H9 (cell line): ENCODE measurements at regions not wholly inside any gene's neighbourhood (a gene's known extent, or its start where the extent isn't known, plus 50 kb on each side); places are given as distances from the start of the nearest gene placed in this dataset.

Experiments used
- DNase-seq: peaks from one replicate; pipeline ENCODE4 v3.0.0-alpha.2; 2017
- H2AFZ ChIP-seq: one replicate; pipeline ENCODE4 v1.6.1; 2013; ENCODE audit warnings: mild to moderate bottlenecking, low read length, control low read depth, moderate library complexity
- H2AK5ac ChIP-seq: 2 replicates; pipeline ENCODE4 v1.6.1; 2013; ENCODE audit warnings: low read length, control low read depth, mixed read lengths; ENCODE audit not compliant: insufficient read length
- H2BK120ac ChIP-seq: one replicate; pipeline ENCODE4 v1.6.1; 2013; ENCODE audit warnings: low read depth, mild to moderate bottlenecking, low read length, control low read depth, inconsistent platforms; ENCODE audit not compliant: poor library complexity, severe bottlenecking
- H2BK12ac ChIP-seq: 2 replicates; pipeline ENCODE4 v1.6.1; 2013; ENCODE audit warnings: low read length, control low read depth, mixed read lengths, low read depth; ENCODE audit not compliant: insufficient read length
- H2BK15ac ChIP-seq: 2 replicates; pipeline ENCODE4 v1.6.1; 2013; ENCODE audit warnings: low read depth, low read length, control low read depth
- H2BK20ac ChIP-seq: one replicate; pipeline ENCODE4 v1.6.1; 2013; ENCODE audit warnings: low read depth, mild to moderate bottlenecking, low read length, control low read depth, inconsistent platforms; ENCODE audit not compliant: poor library complexity, severe bottlenecking
- H2BK5ac ChIP-seq: 2 replicates; pipeline ENCODE4 v1.6.1; 2013; ENCODE audit warnings: low read length, control low read depth, mixed read lengths; ENCODE audit not compliant: insufficient read length
- H3K14ac ChIP-seq: 2 replicates; pipeline ENCODE4 v1.6.1; 2013; ENCODE audit warnings: low read length, control low read depth; ENCODE audit not compliant: insufficient read depth
- H3K18ac ChIP-seq: 2 replicates; pipeline ENCODE4 v1.6.1; 2013; ENCODE audit warnings: low read depth, mild to moderate bottlenecking, mixed read lengths, low read length, control low read depth; ENCODE audit not compliant: insufficient read length
- H3K23ac ChIP-seq: 2 replicates; pipeline ENCODE4 v1.6.1; 2013; ENCODE audit warnings: low read length, control low read depth, mixed read lengths, low read depth; ENCODE audit not compliant: insufficient read length
- H3K23me2 ChIP-seq: 2 replicates; pipeline ENCODE4 v1.6.1; 2013; ENCODE audit warnings: low read depth, mild to moderate bottlenecking, mixed read lengths, low read length, control low read depth; ENCODE audit not compliant: insufficient read length, poor library complexity, severe bottlenecking
- H3K27ac ChIP-seq: 2 replicates; pipeline ENCODE4 v1.5.1; 2013; ENCODE audit warnings: low read length, control low read depth, mixed read lengths, low read depth; ENCODE audit not compliant: insufficient read length
- H3K27me3 ChIP-seq: 2 replicates; pipeline ENCODE4 v1.6.1; 2013; ENCODE audit warnings: low read length, control low read depth, inconsistent platforms; ENCODE audit not compliant: insufficient read depth
- H3K4ac ChIP-seq: 2 replicates; pipeline ENCODE4 v1.6.1; 2013; ENCODE audit warnings: low read depth, mild to moderate bottlenecking, control low read depth, inconsistent platforms, low read length, moderate library complexity
- H3K4me1 ChIP-seq: 2 replicates; pipeline ENCODE4 v1.6.1; 2013; ENCODE audit warnings: low read length, control low read depth, inconsistent platforms; ENCODE audit not compliant: insufficient read depth
- H3K4me2 ChIP-seq: 2 replicates; pipeline ENCODE4 v1.6.1; 2013; ENCODE audit warnings: low read length, control low read depth, mixed read lengths; ENCODE audit not compliant: insufficient read length, insufficient read depth
- H3K56ac ChIP-seq: 2 replicates; pipeline ENCODE4 v1.6.1; 2013; ENCODE audit warnings: low read depth, mild to moderate bottlenecking, mixed read lengths, low read length, control low read depth; ENCODE audit not compliant: insufficient read length
- H3K79me1 ChIP-seq: 2 replicates; pipeline ENCODE4 v1.6.1; 2013; ENCODE audit warnings: low read depth, mild to moderate bottlenecking, moderate library complexity, low read length, control low read depth, inconsistent platforms; ENCODE audit not compliant: insufficient read depth, poor library complexity, severe bottlenecking
- H3K79me2 ChIP-seq: 2 replicates; pipeline ENCODE4 v1.6.1; 2013; ENCODE audit warnings: low read length, control low read depth, inconsistent platforms; ENCODE audit not compliant: insufficient read depth
- H3K9ac ChIP-seq: 2 replicates; pipeline ENCODE4 v1.6.1; 2013; ENCODE audit warnings: low read length, control low read depth, mixed read lengths; ENCODE audit not compliant: insufficient read length; ENCODE audit errors: extremely low read depth
- H3K9me3 ChIP-seq: one replicate; pipeline ENCODE4 v1.6.1; 2013; ENCODE audit warnings: low read depth, low read length, inconsistent platforms; ENCODE audit not compliant: control insufficient read depth
- H3T11ph ChIP-seq: one replicate; pipeline ENCODE4 v1.6.1; 2013; ENCODE audit warnings: mild to moderate bottlenecking, low read length, control low read depth, inconsistent platforms
- H4K20me1 ChIP-seq: one replicate; pipeline ENCODE4 v1.6.1; 2013; ENCODE audit not compliant: control insufficient read depth, insufficient read length, insufficient read depth
- H4K5ac ChIP-seq: 2 replicates; pipeline ENCODE4 v1.6.1; 2013; ENCODE audit warnings: low read depth, mild to moderate bottlenecking, mixed read lengths, low read length, control low read depth; ENCODE audit not compliant: insufficient read length
- H4K8ac ChIP-seq: replicated peaks from 2 replicates; pipeline ENCODE4 v1.6.1; 2013; ENCODE audit warnings: low read length, control low read depth, mixed read lengths, low read depth; ENCODE audit not compliant: insufficient read length
- H4K91ac ChIP-seq: 2 replicates; pipeline ENCODE4 v1.6.1; 2013; ENCODE audit warnings: low read depth, mild to moderate bottlenecking, moderate library complexity, mixed read lengths, low read length, control low read depth; ENCODE audit not compliant: insufficient read length
- H3K27ac Mint-ChIP-seq, 3 experiments: 2 replicates in 2 of 3; 3 replicates in 1 of 3; pipeline ENCODE4 v1.8.0; 2020 to 2021; ENCODE audit warnings: mixed read lengths in 3 of 3, mild to moderate bottlenecking in 1 of 3, moderate library complexity in 1 of 3
- H3K27me3 Mint-ChIP-seq: 2 replicates; pipeline ENCODE4 v1.8.0; 2021; ENCODE audit warnings: low read depth, mild to moderate bottlenecking, moderate library complexity, mixed read lengths
- H3K36me3 Mint-ChIP-seq, 3 experiments: 2 replicates in 2 of 3; 3 replicates in 1 of 3; pipeline ENCODE4 v1.8.0; 2020 to 2021; ENCODE audit warnings: low read depth in 3 of 3, mixed read lengths in 3 of 3; ENCODE audit not compliant: insufficient read depth in 1 of 3
- H3K4me1 Mint-ChIP-seq, 2 experiments: 2 replicates each; pipeline ENCODE4 v1.8.0; 2020; ENCODE audit warnings: mixed read lengths in 2 of 2
- H3K4me3 Mint-ChIP-seq, 2 experiments: 2 replicates in 1 of 2; 3 replicates in 1 of 2; pipeline ENCODE4 v1.8.0; 2020 to 2021; ENCODE audit warnings: mild to moderate bottlenecking in 2 of 2, mixed read lengths in 2 of 2, moderate library complexity in 1 of 2
- H3K9me3 Mint-ChIP-seq, 2 experiments: 2 replicates in 1 of 2; 3 replicates in 1 of 2; pipeline ENCODE4 v1.8.0; 2020; ENCODE audit warnings: mild to moderate bottlenecking in 2 of 2, mixed read lengths in 2 of 2, moderate library complexity in 1 of 2
- WGBS: extraction: QIAGEN DNeasy Blood & Tissue Kit; methylation state at CpG from one replicate; pipeline ENCODE4 v1.1.7; 2013; ENCODE audit warnings: missing lambda C conversion rate, low lambda C conversion rate, mixed read lengths; ENCODE audit not compliant: insufficient read length; ENCODE audit errors: extremely low coverage; 5-methylcytosine and 5-hydroxymethylcytosine counted together
- TF ChIP-seq, protein P1 (sequence below): fragments of 200-600 bp; sonication (generic); conservative IDR thresholded peaks from 3 replicates; pipeline ENCODE4 v1.8.0; 2021; ENCODE audit warnings: antibody characterized with exemption, mild to moderate bottlenecking

DNA sequence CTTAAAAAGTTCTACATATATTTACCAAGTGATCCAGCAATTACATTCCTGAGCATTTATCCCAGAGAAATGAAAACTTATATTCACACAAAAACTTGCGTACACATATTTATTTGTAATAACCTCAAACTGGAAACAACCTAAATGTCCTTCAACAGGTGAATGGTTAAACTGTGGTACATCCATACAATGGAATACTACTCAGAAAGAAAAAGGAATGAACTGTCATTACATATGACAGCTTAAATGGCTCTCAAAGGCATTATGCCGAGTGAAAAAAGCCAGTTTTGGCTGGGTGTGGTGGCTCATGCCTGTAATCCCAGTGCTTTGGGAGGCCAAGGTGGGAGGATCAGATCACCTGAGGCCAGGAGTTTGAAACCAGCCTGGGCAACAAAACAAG lies 79.1 kb upstream of the DYNC1I2 start:
- no CpG with 5 or more reads among the region's 2 CpGs for WGBS
- Histone ChIP-seq H3K23ac (no peak overlapping the region), H3K9me3 (no peaks in the 10 kb centered on the region), H3K23me2 (no peaks in the 10 kb centered on the region), H3T11ph (no peak overlapping the region), H3K4me2 (no peak overlapping the region), H2AFZ (no peak overlapping the region), H3K9ac (no peak overlapping the region), H4K5ac (no peak overlapping the region), H4K91ac (no peak overlapping the region), H4K8ac (no peak overlapping the region), H2BK15ac (no peak overlapping the region), H3K27me3 (no peaks in the 10 kb centered on the region), H3K14ac (no peak overlapping the region), H2BK5ac (no peak overlapping the region), H3K4ac (no peak overlapping the region), H3K18ac (no peak overlapping the region), H3K79me1 (no peaks in the 10 kb centered on the region), H3K4me1 (no peaks in the 10 kb centered on the region), H3K79me2 (no peaks in the 10 kb centered on the region), H4K20me1 (no peaks in the 10 kb centered on the region), H2BK20ac (no peak overlapping the region), H3K56ac (no peak overlapping the region), H2AK5ac (no peak overlapping the region), H2BK120ac (no peak overlapping the region), H2BK12ac (no peak overlapping the region), H3K27ac (no peak overlapping the region)
- Mint-ChIP-seq H3K36me3 (no peaks in the 10 kb centered on the region; a peak in 1 of 7 replicates), H3K9me3 (peaks cover 4 to 5% of the 10 kb centered on the region in 2 experiments; a peak in 3 of 5 replicates), H3K4me3 (no peak overlapping the region), H3K27me3 (peaks cover 5% of the 10 kb centered on the region), H3K27ac (no peak overlapping the region), H3K4me1 (no peaks in the 10 kb centered on the region)
- DNase-seq, result no peak
- TF ChIP-seq, protein P1, sequence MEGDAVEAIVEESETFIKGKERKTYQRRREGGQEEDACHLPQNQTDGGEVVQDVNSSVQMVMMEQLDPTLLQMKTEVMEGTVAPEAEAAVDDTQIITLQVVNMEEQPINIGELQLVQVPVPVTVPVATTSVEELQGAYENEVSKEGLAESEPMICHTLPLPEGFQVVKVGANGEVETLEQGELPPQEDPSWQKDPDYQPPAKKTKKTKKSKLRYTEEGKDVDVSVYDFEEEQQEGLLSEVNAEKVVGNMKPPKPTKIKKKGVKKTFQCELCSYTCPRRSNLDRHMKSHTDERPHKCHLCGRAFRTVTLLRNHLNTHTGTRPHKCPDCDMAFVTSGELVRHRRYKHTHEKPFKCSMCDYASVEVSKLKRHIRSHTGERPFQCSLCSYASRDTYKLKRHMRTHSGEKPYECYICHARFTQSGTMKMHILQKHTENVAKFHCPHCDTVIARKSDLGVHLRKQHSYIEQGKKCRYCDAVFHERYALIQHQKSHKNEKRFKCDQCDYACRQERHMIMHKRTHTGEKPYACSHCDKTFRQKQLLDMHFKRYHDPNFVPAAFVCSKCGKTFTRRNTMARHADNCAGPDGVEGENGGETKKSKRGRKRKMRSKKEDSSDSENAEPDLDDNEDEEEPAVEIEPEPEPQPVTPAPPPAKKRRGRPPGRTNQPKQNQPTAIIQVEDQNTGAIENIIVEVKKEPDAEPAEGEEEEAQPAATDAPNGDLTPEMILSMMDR, result no peak
